ENCODE measurements at regions not wholly inside any gene's neighbourhood (a gene's known extent, or its start where the extent isn't known, plus 50 kb on each side); places are given as distances from the start of the nearest gene placed in this dataset.

- no peak overlapping the region for H3K4me3 Mint-ChIP-seq
- no peak for ATAC-seq (ENCODE audit: poor library complexity)
- H3K27me3 Mint-ChIP-seq: peaks cover 10% of the 10 kb centered on the region
- peaks cover 9% of the 10 kb centered on the region for H3K4me1 Mint-ChIP-seq (ENCODE audit: low read depth)
- CTCF ChIA-PET: interaction anchor here (0.5 to 4.0 kb wide), 2 partner anchors 162 to 314 kb away, joined by 3 to 58 read pairs; no protein-coding TSS in a partner anchor
- Histone ChIP-seq H3K27me3 (ENCODE audit: control insufficient read depth in 1 of 2, insufficient read depth in 2 of 2, low read length in 2 of 2) (peaks cover 0 to 4% of the 10 kb centered on the region in 2 experiments), H3K27ac (ENCODE audit: low read depth in 1 of 2, low read length in 2 of 2) (no peak overlapping the region), H3K4me3 (ENCODE audit: low read length) (no peak overlapping the region), H3K9me3 (ENCODE audit: control insufficient read depth in 1 of 2, insufficient read depth in 1 of 2, low read length in 2 of 2) (no peaks in the 10 kb centered on the region), H3K36me3 (ENCODE audit: insufficient read depth, low read length) (no peaks in the 10 kb centered on the region), H3K4me1 (ENCODE audit: insufficient read depth, low read length) (no peaks in the 10 kb centered on the region)
- no peaks in the 10 kb centered on the region for H3K36me3 Mint-ChIP-seq (ENCODE audit: low read depth)
- POLR2A ChIA-PET: interaction anchor here (0.6 kb wide), 1 partner anchor 1759 kb away, joined by 3 read pairs; no protein-coding TSS in a partner anchor
- TF ChIP-seq, protein P1, sequence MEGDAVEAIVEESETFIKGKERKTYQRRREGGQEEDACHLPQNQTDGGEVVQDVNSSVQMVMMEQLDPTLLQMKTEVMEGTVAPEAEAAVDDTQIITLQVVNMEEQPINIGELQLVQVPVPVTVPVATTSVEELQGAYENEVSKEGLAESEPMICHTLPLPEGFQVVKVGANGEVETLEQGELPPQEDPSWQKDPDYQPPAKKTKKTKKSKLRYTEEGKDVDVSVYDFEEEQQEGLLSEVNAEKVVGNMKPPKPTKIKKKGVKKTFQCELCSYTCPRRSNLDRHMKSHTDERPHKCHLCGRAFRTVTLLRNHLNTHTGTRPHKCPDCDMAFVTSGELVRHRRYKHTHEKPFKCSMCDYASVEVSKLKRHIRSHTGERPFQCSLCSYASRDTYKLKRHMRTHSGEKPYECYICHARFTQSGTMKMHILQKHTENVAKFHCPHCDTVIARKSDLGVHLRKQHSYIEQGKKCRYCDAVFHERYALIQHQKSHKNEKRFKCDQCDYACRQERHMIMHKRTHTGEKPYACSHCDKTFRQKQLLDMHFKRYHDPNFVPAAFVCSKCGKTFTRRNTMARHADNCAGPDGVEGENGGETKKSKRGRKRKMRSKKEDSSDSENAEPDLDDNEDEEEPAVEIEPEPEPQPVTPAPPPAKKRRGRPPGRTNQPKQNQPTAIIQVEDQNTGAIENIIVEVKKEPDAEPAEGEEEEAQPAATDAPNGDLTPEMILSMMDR (IDR thresholded peaks at IDR 0.05): no peak
- no peak for DNase-seq
- no peaks in the 10 kb centered on the region for H3K9me3 Mint-ChIP-seq
- no peak overlapping the region for H3K27ac Mint-ChIP-seq
- intact Hi-C loops (cut with DNase I, micrococcal nuclease): loop anchor here (5.0 kb wide), 1 partner anchor 927 kb away; no protein-coding TSS in a partner anchor
Observed at GRCh38 chr13:26498656-26499601, 58.6 kb upstream of the WASF3 start.

DNA sequence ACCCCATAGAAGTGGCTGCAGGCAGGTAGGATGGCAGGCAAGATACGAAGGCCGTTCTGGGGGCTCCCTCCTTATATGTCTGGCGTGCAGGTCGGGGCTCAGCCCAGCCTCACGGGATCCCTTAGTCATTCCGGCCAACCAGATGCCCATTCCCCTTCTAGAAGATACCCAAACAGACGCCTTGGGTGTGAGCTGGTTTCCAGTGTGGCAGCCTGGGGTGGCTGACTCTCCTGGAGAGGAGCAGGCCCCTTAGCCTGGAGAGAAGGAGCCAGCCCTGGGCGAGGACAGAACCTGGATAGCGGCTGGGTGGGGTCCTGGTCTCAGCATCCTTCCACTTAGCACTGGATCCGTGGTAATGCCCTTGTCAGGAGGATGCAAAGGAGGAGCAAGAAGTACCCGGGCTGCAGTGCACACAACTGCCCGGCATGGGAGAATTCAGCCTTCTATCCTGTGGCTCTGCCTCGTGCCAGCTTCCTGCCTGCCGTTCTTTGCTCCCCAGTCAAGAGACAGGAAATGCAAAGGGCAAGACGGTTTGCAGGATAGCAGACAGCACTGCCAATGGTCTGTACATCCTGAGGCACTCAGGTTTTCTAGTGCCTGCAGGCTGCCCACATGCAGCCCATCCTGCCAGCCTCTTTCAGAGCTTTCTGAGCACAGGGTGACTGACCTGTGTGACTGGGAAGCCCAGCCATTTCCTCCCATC lies 56.7 kb upstream of the WASF3 start:
- Mint-ChIP-seq H3K36me3 (ENCODE audit: low read depth) (no peaks in the 10 kb centered on the region), H3K4me1 (ENCODE audit: low read depth) (peaks cover 9% of the 10 kb centered on the region), H3K9me3 (no peaks in the 10 kb centered on the region), H3K27ac (no peak overlapping the region), H3K4me3 (no peak overlapping the region), H3K27me3 (peaks cover 9% of the 10 kb centered on the region)
- Histone ChIP-seq H3K4me3 (ENCODE audit: low read length) (no peak overlapping the region), H3K27ac (ENCODE audit: low read depth in 1 of 2, low read length in 2 of 2) (no peak overlapping the region), H3K9me3 (ENCODE audit: control insufficient read depth in 1 of 2, insufficient read depth in 1 of 2, low read length in 2 of 2) (no peaks in the 10 kb centered on the region), H3K27me3 (ENCODE audit: control insufficient read depth in 1 of 2, insufficient read depth in 2 of 2, low read length in 2 of 2) (no peaks in the 10 kb centered on the region), H3K4me1 (ENCODE audit: insufficient read depth, low read length) (no peaks in the 10 kb centered on the region), H3K36me3 (ENCODE audit: insufficient read depth, low read length) (no peaks in the 10 kb centered on the region)
- TF ChIP-seq, protein P1 (IDR thresholded peaks at IDR 0.05): no peak
- no peak for ATAC-seq (ENCODE audit: poor library complexity)
- no peak for DNase-seq
- intact Hi-C loops (cut with DNase I, micrococcal nuclease): no loop called here
- ChIA-PET CTCF (no interaction called here), POLR2A (interaction anchor here (1.0 kb wide), 1 partner anchor 315 kb away, joined by 3 read pairs; no protein-coding TSS in a partner anchor)

GRCh38 chr13:26501641-26502040 lies 55.8 kb upstream of the WASF3 start:
- H3K36me3 ChIP-seq (ENCODE audit: insufficient read depth, low read length): no peaks in the 10 kb centered on the region
- no peak for ATAC-seq (ENCODE audit: poor library complexity)
- TF ChIP-seq, protein P1 (IDR thresholded peaks at IDR 0.05): no peak
- Mint-ChIP-seq H3K9me3 (no peaks in the 10 kb centered on the region), H3K36me3 (ENCODE audit: low read depth) (no peaks in the 10 kb centered on the region), H3K27ac (no peak overlapping the region), H3K27me3 (peaks cover 7% of the 10 kb centered on the region), H3K4me1 (ENCODE audit: low read depth) (peaks cover 9% of the 10 kb centered on the region), H3K4me3 (no peak overlapping the region)
- H3K27me3 ChIP-seq (ENCODE audit: control insufficient read depth in 1 of 2, insufficient read depth in 2 of 2, low read length in 2 of 2): no peaks in the 10 kb centered on the region
- intact Hi-C loops (cut with DNase I, micrococcal nuclease): no loop called here
- H3K27ac ChIP-seq (ENCODE audit: low read depth in 1 of 2, low read length in 2 of 2): no peak overlapping the region
- H3K4me1 ChIP-seq (ENCODE audit: insufficient read depth, low read length): no peaks in the 10 kb centered on the region
- DNase-seq: no peak
- H3K9me3 ChIP-seq (ENCODE audit: control insufficient read depth in 1 of 2, insufficient read depth in 1 of 2, low read length in 2 of 2): no peaks in the 10 kb centered on the region
- no peak overlapping the region for H3K4me3 ChIP-seq (ENCODE audit: low read length)
- ChIA-PET CTCF (no interaction called here), POLR2A (interaction anchor here (1.0 kb wide), 1 partner anchor 316 kb away, joined by 3 read pairs; no protein-coding TSS in a partner anchor)
